ENCODE measurements at regions not wholly inside any gene's neighbourhood (a gene's known extent, or its start where the extent isn't known, plus 50 kb on each side); places are given as distances from the start of the nearest gene placed in this dataset.

- H3K27me3 Mint-ChIP-seq (ENCODE audit: low read depth, poor library complexity), result peaks cover 45% of the 10 kb centered on the region
- no peak overlapping the region for H3K27ac Mint-ChIP-seq
- H3K36me3 Mint-ChIP-seq (ENCODE audit: low read depth), result no peaks in the 10 kb centered on the region
- no peak for DNase-seq
- TF ChIP-seq CTCF (IDR thresholded peaks at IDR 0.05), result no peak
- H3K4me1 Mint-ChIP-seq, result no peaks in the 10 kb centered on the region
- no peaks in the 10 kb centered on the region for H3K9me3 Mint-ChIP-seq
- no peak overlapping the region for H3K4me3 Mint-ChIP-seq
Observed at GRCh38 chr1:36565576-36566501, 83.1 kb upstream of the CSF3R start.

GRCh38 chr1:36562181-36562685, 79.5 kb upstream of the CSF3R start:
- H3K4me1 Mint-ChIP-seq, result peaks cover 5% of the 10 kb centered on the region
- no peak for TF ChIP-seq CTCF (IDR thresholded peaks at IDR 0.05)
- peaks cover 47% of the 10 kb centered on the region for H3K27me3 Mint-ChIP-seq (ENCODE audit: low read depth, poor library complexity)
- no peaks in the 10 kb centered on the region for H3K36me3 Mint-ChIP-seq (ENCODE audit: low read depth)
- H3K27ac Mint-ChIP-seq, result no peak overlapping the region
- H3K4me3 Mint-ChIP-seq, result no peak overlapping the region
- H3K9me3 Mint-ChIP-seq, result no peaks in the 10 kb centered on the region
- no peak for DNase-seq

GRCh38 chr1:36561361-36561724, 78.6 kb upstream of the CSF3R start:
- peaks cover 54% of the 10 kb centered on the region for H3K27me3 Mint-ChIP-seq (ENCODE audit: low read depth, poor library complexity)
- H3K36me3 Mint-ChIP-seq (ENCODE audit: low read depth), result no peaks in the 10 kb centered on the region
- TF ChIP-seq CTCF (IDR thresholded peaks at IDR 0.05), result no peak
- no peak overlapping the region for H3K4me3 Mint-ChIP-seq
- no peak for DNase-seq
- no peaks in the 10 kb centered on the region for H3K9me3 Mint-ChIP-seq
- H3K4me1 Mint-ChIP-seq, result peaks cover 12% of the 10 kb centered on the region
- H3K27ac Mint-ChIP-seq, result no peak overlapping the region

- Mint-ChIP-seq H3K9me3 (no peaks in the 10 kb centered on the region), H3K4me1 (peaks cover 12% of the 10 kb centered on the region), H3K36me3 (ENCODE audit: low read depth) (no peaks in the 10 kb centered on the region), H3K27me3 (ENCODE audit: low read depth, poor library complexity) (peaks cover 57% of the 10 kb centered on the region), H3K4me3 (no peak overlapping the region), H3K27ac (no peak overlapping the region)
- DNase-seq, result no peak
- TF ChIP-seq CTCF (IDR thresholded peaks at IDR 0.05), result no peak
Observed at GRCh38 chr1:36560621-36561360, 78.1 kb upstream of the CSF3R start.

GRCh38 chr1:36560177-36560576, 77.5 kb upstream of the CSF3R start:
- no peaks in the 10 kb centered on the region for H3K9me3 Mint-ChIP-seq
- H3K27me3 Mint-ChIP-seq (ENCODE audit: low read depth, poor library complexity), result peaks cover 62% of the 10 kb centered on the region
- H3K4me1 Mint-ChIP-seq, result peaks cover 12% of the 10 kb centered on the region
- H3K27ac Mint-ChIP-seq, result no peak overlapping the region
- H3K4me3 Mint-ChIP-seq, result no peak overlapping the region
- no peak for DNase-seq
- no peaks in the 10 kb centered on the region for H3K36me3 Mint-ChIP-seq (ENCODE audit: low read depth)
- TF ChIP-seq CTCF (IDR thresholded peaks at IDR 0.05), result no peak
